Neural cell (in vitro differentiated cells): ENCODE measurements at regions not wholly inside any gene's neighbourhood (a gene's known extent, or its start where the extent isn't known, plus 50 kb on each side); places are given as distances from the start of the nearest gene placed in this dataset.

Experiments used
- H2AFZ ChIP-seq: fragments of 200-600, 300-800 bp; sonication (generic), shearing (Covaris generic); 2 replicates; pipeline ENCODE4 v1.6.0; 2014; ENCODE audit warnings: low read depth, mild to moderate bottlenecking, antibody characterized with exemption, low read length, moderate library complexity
- H3F3A ChIP-seq: fragments of 200-600 bp; shearing (Covaris generic); 2 replicates; pipeline ENCODE4 v1.6.1; 2016; ENCODE audit warnings: mild to moderate bottlenecking, moderate library complexity, mixed read lengths, antibody characterized with exemption, low read length; ENCODE audit not compliant: insufficient read depth, poor library complexity, severe bottlenecking
- H3K27ac ChIP-seq: fragments of 200-600, 300-800 bp; sonication (generic), shearing (Covaris generic); 2 replicates; pipeline ENCODE4 v1.5.1; 2014; ENCODE audit warnings: mild to moderate bottlenecking, low read length, moderate library complexity
- H3K27me3 ChIP-seq: fragments of 300-800, 200-600 bp; sonication (generic), shearing (Covaris generic); 2 replicates; pipeline ENCODE4 v1.6.0; 2014; ENCODE audit warnings: mild to moderate bottlenecking, low read depth, low read length, moderate library complexity; ENCODE audit not compliant: insufficient read depth
- H3K36me3 ChIP-seq: fragments of 300-800, 200-600 bp; sonication (generic), shearing (Covaris generic); 2 replicates; pipeline ENCODE4 v1.5.1; 2014; ENCODE audit warnings: mild to moderate bottlenecking, antibody characterized with exemption, low read length, moderate library complexity; ENCODE audit not compliant: insufficient read depth
- H3K4me2 ChIP-seq: fragments of 300-800, 200-600 bp; sonication (generic), shearing (Covaris generic); 2 replicates; pipeline ENCODE4 v1.6.0; 2014; ENCODE audit warnings: mild to moderate bottlenecking, low read length
- H3K4me3 ChIP-seq: fragments of 300-800, 200-600 bp; sonication (generic), shearing (Covaris generic); 2 replicates; pipeline ENCODE4 v1.5.1; 2014; ENCODE audit warnings: mild to moderate bottlenecking, low read length, moderate library complexity
- H3K79me2 ChIP-seq: fragments of 200-600 bp; shearing (Covaris generic); replicated peaks from 2 replicates; pipeline ENCODE4 v1.6.0; 2014; ENCODE audit warnings: mild to moderate bottlenecking, low read length, moderate library complexity; ENCODE audit not compliant: insufficient read depth
- H3K9ac ChIP-seq: fragments of 300-800, 200-600 bp; sonication (generic), shearing (Covaris generic); 2 replicates; pipeline ENCODE4 v1.6.1; 2016; ENCODE audit warnings: mild to moderate bottlenecking, low read length, mixed read lengths
- H3K9me2 ChIP-seq: fragments of 200-600 bp; shearing (Covaris generic); 2 replicates; pipeline ENCODE4 v1.6.1; 2016; ENCODE audit warnings: mild to moderate bottlenecking, low read length, mixed read lengths; ENCODE audit not compliant: insufficient read depth
- H3K9me3 ChIP-seq: fragments of 200-600, 300-800 bp; sonication (generic), shearing (Covaris generic); 2 replicates; pipeline ENCODE4 v1.6.1; 2016; ENCODE audit warnings: mild to moderate bottlenecking, mixed run types, low read length, moderate library complexity, mixed read lengths
- H4K20me1 ChIP-seq: fragments of 200-600 bp; shearing (Covaris generic); 2 replicates; pipeline ENCODE4 v1.6.1; 2016; ENCODE audit warnings: mild to moderate bottlenecking, mixed run types; ENCODE audit not compliant: insufficient read depth
- CTCF ChIP-seq: fragments of 450-650 bp; IDR thresholded peaks from 2 replicates; pipeline ENCODE4 v1.5.1; 2014; ENCODE audit warnings: antibody characterized with exemption, mild to moderate bottlenecking, moderate library complexity; ENCODE audit not compliant: poor library complexity, severe bottlenecking
- EP300 ChIP-seq: fragments of 450-650 bp; conservative IDR thresholded peaks from 2 replicates; pipeline ENCODE4 v1.6.1; 2014; ENCODE audit warnings: antibody characterized with exemption, mild to moderate bottlenecking, moderate library complexity; ENCODE audit not compliant: poor library complexity, severe bottlenecking
- EZH2 ChIP-seq: fragments of 200-600, 300-800 bp; shearing (Covaris generic), sonication (generic); IDR thresholded peaks from 2 replicates; pipeline ENCODE4 v1.6.1; 2014; ENCODE audit warnings: antibody characterized with exemption, low read length, borderline replicate concordance, mild to moderate bottlenecking; ENCODE audit not compliant: insufficient read depth, poor library complexity, severe bottlenecking
- MXI1 ChIP-seq: fragments of 450-650 bp; conservative IDR thresholded peaks from 2 replicates; pipeline ENCODE4 v1.6.1; 2014; ENCODE audit warnings: antibody characterized with exemption, mild to moderate bottlenecking; ENCODE audit not compliant: poor library complexity, severe bottlenecking
- POLR2AphosphoS5 ChIP-seq: IDR thresholded peaks from 2 replicates; pipeline ENCODE4 v1.6.1; 2012
- RAD21 ChIP-seq: fragments of 450-650 bp; conservative IDR thresholded peaks from 2 replicates; pipeline ENCODE4 v1.6.1; 2014; ENCODE audit warnings: antibody characterized with exemption, mild to moderate bottlenecking, moderate library complexity
- REST ChIP-seq: IDR thresholded peaks from 2 replicates; pipeline ENCODE4 v1.6.1; 2012; ENCODE audit warnings: borderline replicate concordance
- SMC3 ChIP-seq: fragments of 450-650 bp; conservative IDR thresholded peaks from 2 replicates; pipeline ENCODE4 v1.6.1; 2014; ENCODE audit warnings: antibody characterized with exemption, mild to moderate bottlenecking, moderate library complexity; ENCODE audit not compliant: poor library complexity
- TAF1 ChIP-seq: IDR thresholded peaks from 2 replicates; pipeline ENCODE4 v1.6.1; 2012; ENCODE audit warnings: low read depth

GRCh38 chr10:20355915-20356314 is 539.7 kb downstream of the PLXDC2 start:
- no peak overlapping the region for H3K4me2 ChIP-seq
- H3K79me2 ChIP-seq, result no peaks in the 10 kb centered on the region
- H3K9ac ChIP-seq, result no peak overlapping the region
- H3K4me3 ChIP-seq, result peak overlapping the region; percentile 7
- H2AFZ ChIP-seq, result no peak overlapping the region
- no peaks in the 10 kb centered on the region for H3K9me3 ChIP-seq
- TF ChIP-seq EZH2, result no peak
- no peak for TF ChIP-seq TAF1
- TF ChIP-seq REST, result peak; percentile 49
- TF ChIP-seq POLR2AphosphoS5, result peak; percentile 78
- no peak for TF ChIP-seq MXI1
- peak; percentile 18 for TF ChIP-seq RAD21
- TF ChIP-seq EP300, result peak; percentile 86
- no peak for TF ChIP-seq SMC3
- TF ChIP-seq CTCF, result no peak
- H3K36me3 ChIP-seq, result no peaks in the 10 kb centered on the region
- no peaks in the 10 kb centered on the region for H3K9me2 ChIP-seq
- no peaks in the 10 kb centered on the region for H4K20me1 ChIP-seq
- H3K27ac ChIP-seq, result peak overlapping the region; percentile 60
- H3F3A ChIP-seq, result no peaks in the 10 kb centered on the region
- no peaks in the 10 kb centered on the region for H3K27me3 ChIP-seq

- H3K36me3 ChIP-seq, result no peaks in the 10 kb centered on the region
- H3K9me3 ChIP-seq, result no peaks in the 10 kb centered on the region
- H2AFZ ChIP-seq, result no peak overlapping the region
- no peaks in the 10 kb centered on the region for H3F3A ChIP-seq
- TF ChIP-seq TAF1 (no peak), REST (no peak), SMC3 (no peak), EZH2 (no peak), EP300 (no peak), CTCF (no peak), RAD21 (no peak), POLR2AphosphoS5 (no peak), MXI1 (no peak)
- H3K4me2 ChIP-seq, result no peak overlapping the region
- H3K79me2 ChIP-seq, result no peaks in the 10 kb centered on the region
- no peaks in the 10 kb centered on the region for H3K27me3 ChIP-seq
- no peak overlapping the region for H3K4me3 ChIP-seq
- H4K20me1 ChIP-seq, result no peaks in the 10 kb centered on the region
- peak overlapping the region; percentile 60 for H3K27ac ChIP-seq
- H3K9me2 ChIP-seq, result no peaks in the 10 kb centered on the region
- H3K9ac ChIP-seq, result no peak overlapping the region
These were observed 538.8 kb downstream of the PLXDC2 start for GRCh38 chr10:20355011-20355410.
